SK-N-SH (cell line): ENCODE measurements at regions not wholly inside any gene's neighbourhood (a gene's known extent, or its start where the extent isn't known, plus 50 kb on each side); places are given as distances from the start of the nearest gene placed in this dataset.
"Not testable (repeated sequence)": the region's sequence is repeated elsewhere in the genome, so short reads cannot be mapped to it uniquely, and the experiment has no call there.

ENCODE experiments used
- CTCF ChIA-PET: fragments of 300-600, 350-600 bp; formaldehyde crosslinking; extraction: SDS; loops from one replicate; lab custom pipeline; 2021; lab: Yijun Ruan, JAX
- POLR2A ChIA-PET: fragments of 350-600 bp; sonication (Branson Sonifier 250); formaldehyde crosslinking; extraction: SDS; loops from one replicate; lab custom pipeline; 2020; ENCODE audit warnings: antibody characterized with exemption, inconsistent platforms; lab: Yijun Ruan, JAX
- DNase-seq: peaks from one replicate; pipeline ENCODE4 v3.0.0; 2012
- H2AFZ ChIP-seq: fragments of 200-600 bp; sonication (generic); 2 replicates; pipeline ENCODE4 v1.8.1; 2016; ENCODE audit warnings: antibody characterized with exemption, mild to moderate bottlenecking, low read depth
- H3F3A ChIP-seq: fragments of 200-600 bp; sonication (generic); replicated peaks from 2 replicates; pipeline ENCODE3; 2016; ENCODE audit warnings: antibody characterized with exemption, mild to moderate bottlenecking; ENCODE audit not compliant: insufficient read depth
- H3K27ac ChIP-seq, 2 experiments: fragments of 200-500 bp in 1 of 2; fragments of 200-600 bp in 1 of 2; sonication (Bioruptor generic) in 1 of 2; sonication (generic), shearing (Covaris generic) in 1 of 2; 2 replicates each; pipeline versions ENCODE4 v1.5.1 to v1.6.1; 2014 to 2016; ENCODE audit warnings: low read depth in 2 of 2, inconsistent platforms in 1 of 2, low read length in 1 of 2, mild to moderate bottlenecking in 1 of 2, mixed read lengths in 1 of 2
- H3K27me3 ChIP-seq: fragments of 200-600 bp; sonication (generic), shearing (Covaris generic); 2 replicates; pipeline ENCODE4 v1.6.1; 2016; ENCODE audit warnings: mixed run types; ENCODE audit not compliant: insufficient read depth
- H3K36me3 ChIP-seq, 2 experiments: fragments of 200-500 bp in 1 of 2; fragments of 200-600 bp in 1 of 2; sonication (Bioruptor generic) in 1 of 2; sonication (generic) in 1 of 2; replicated peaks in 1 of 2; 2 replicates each; pipeline versions ENCODE3 to v1.5.1; 2014 to 2016; ENCODE audit warnings: low read length in 1 of 2, mild to moderate bottlenecking in 1 of 2; ENCODE audit not compliant: insufficient read depth in 2 of 2, control insufficient read depth in 1 of 2
- H3K4me1 ChIP-seq, 2 experiments: fragments of 200-500 bp in 1 of 2; fragments of 200-600 bp in 1 of 2; sonication (Bioruptor generic) in 1 of 2; sonication (generic), shearing (Covaris generic) in 1 of 2; 2 replicates each; pipeline versions ENCODE4 v1.5.1 to v1.6.1; 2014 to 2016; ENCODE audit warnings: low read depth in 1 of 2, low read length in 1 of 2, mixed run types in 1 of 2; ENCODE audit not compliant: insufficient read depth in 2 of 2, control insufficient read depth in 1 of 2
- H3K4me2 ChIP-seq: fragments of 200-600 bp; sonication (generic), shearing (Covaris generic); 2 replicates; pipeline ENCODE4 v1.6.1; 2017; ENCODE audit warnings: mixed run types
- H3K4me3 ChIP-seq, 2 experiments: fragments of 200-500 bp in 1 of 2; fragments of 200-600 bp in 1 of 2; sonication (Bioruptor generic) in 1 of 2; sonication (generic), shearing (Covaris generic) in 1 of 2; 2 replicates each; pipeline versions ENCODE4 v1.5.1 to v1.8.1; 2014 to 2016; ENCODE audit warnings: low read depth in 2 of 2, inconsistent platforms in 1 of 2, low read length in 1 of 2, mild to moderate bottlenecking in 1 of 2, mixed read lengths in 1 of 2, moderate library complexity in 1 of 2
- H3K79me2 ChIP-seq: fragments of 200-600 bp; sonication (generic); 2 replicates; pipeline ENCODE4 v1.8.1; 2017; ENCODE audit warnings: mild to moderate bottlenecking; ENCODE audit not compliant: insufficient read depth
- H3K9ac ChIP-seq: fragments of 200-600 bp; sonication (generic); 2 replicates; pipeline ENCODE4 v1.6.1; 2017; ENCODE audit warnings: mixed run types
- H3K9me2 ChIP-seq: fragments of 200-600 bp; sonication (generic); 2 replicates; pipeline ENCODE4 v1.6.1; 2017; ENCODE audit warnings: mixed run types
- H3K9me3 ChIP-seq: fragments of 200-600 bp; sonication (generic); 2 replicates; pipeline ENCODE4 v1.6.1; 2017; ENCODE audit warnings: mixed run types, mild to moderate bottlenecking, moderate library complexity
- H4K20me1 ChIP-seq: fragments of 200-600 bp; sonication (generic); 2 replicates; pipeline ENCODE4 v1.6.1; 2017; ENCODE audit warnings: mild to moderate bottlenecking, mixed run types; ENCODE audit not compliant: insufficient read depth
- CHD2 ChIP-seq: fragments of 150-350 bp; IDR thresholded peaks from 2 replicates; pipeline ENCODE4 v1.6.1; 2018; ENCODE audit warnings: low read length; ENCODE audit not compliant: partially characterized antibody
- FOXM1 ChIP-seq: IDR thresholded peaks from 2 replicates; pipeline ENCODE4 v1.4.0; 2012; ENCODE audit warnings: low read depth, mild to moderate bottlenecking
- PBX3 ChIP-seq: IDR thresholded peaks from 2 replicates; pipeline ENCODE4; 2012
- RCOR1 ChIP-seq: fragments of 150-350 bp; IDR thresholded peaks from 2 replicates; pipeline ENCODE4 v1.6.1; 2017; ENCODE audit warnings: antibody characterized with exemption, low read length
- REST ChIP-seq: IDR thresholded peaks from 2 replicates; pipeline ENCODE4 v1.6.1; 2012; ENCODE audit warnings: mild to moderate bottlenecking, low read depth, low read length, moderate library complexity
- WGBS: methylation state at CpG from one replicate; pipeline ENCODE4 v1.1.6; 2017; ENCODE audit warnings: low lambda C conversion rate; 5-methylcytosine and 5-hydroxymethylcytosine counted together
- TF ChIP-seq, protein P1 (sequence below): fragments of 150-350 bp; IDR thresholded peaks from 2 replicates; pipeline ENCODE4 v1.6.1; 2017; ENCODE audit warnings: antibody characterized with exemption, low read length, low read depth, borderline replicate concordance
- TF ChIP-seq, protein P2 (sequence below): IDR thresholded peaks from 2 replicates; pipeline ENCODE4 v1.4.0; 2012; ENCODE audit warnings: low read depth

- no peaks in the 10 kb centered on the region for H3K9me2 ChIP-seq
- ChIA-PET POLR2A (no interaction called here), CTCF (no interaction called here)
- no peaks in the 10 kb centered on the region for H3K36me3 ChIP-seq
- H3K27ac ChIP-seq, result no peak overlapping the region
- no peaks in the 10 kb centered on the region for H3K4me1 ChIP-seq
- no peak overlapping the region for H3K4me3 ChIP-seq
- no peaks in the 10 kb centered on the region for H4K20me1 ChIP-seq
- H2AFZ ChIP-seq, result no peak overlapping the region
- H3K27me3 ChIP-seq, result peaks cover 4% of the 10 kb centered on the region; the same call in 1 of the 2 replicates
- H3K79me2 ChIP-seq, result no peaks in the 10 kb centered on the region
- no peaks in the 10 kb centered on the region for H3K9me3 ChIP-seq
- TF ChIP-seq, protein P1, sequence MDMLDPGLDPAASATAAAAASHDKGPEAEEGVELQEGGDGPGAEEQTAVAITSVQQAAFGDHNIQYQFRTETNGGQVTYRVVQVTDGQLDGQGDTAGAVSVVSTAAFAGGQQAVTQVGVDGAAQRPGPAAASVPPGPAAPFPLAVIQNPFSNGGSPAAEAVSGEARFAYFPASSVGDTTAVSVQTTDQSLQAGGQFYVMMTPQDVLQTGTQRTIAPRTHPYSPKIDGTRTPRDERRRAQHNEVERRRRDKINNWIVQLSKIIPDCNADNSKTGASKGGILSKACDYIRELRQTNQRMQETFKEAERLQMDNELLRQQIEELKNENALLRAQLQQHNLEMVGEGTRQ, result no peak
- TF ChIP-seq CHD2, result no peak
- TF ChIP-seq RCOR1, result no peak
- TF ChIP-seq REST, result no peak
- no peak for TF ChIP-seq PBX3
- TF ChIP-seq, protein P2, sequence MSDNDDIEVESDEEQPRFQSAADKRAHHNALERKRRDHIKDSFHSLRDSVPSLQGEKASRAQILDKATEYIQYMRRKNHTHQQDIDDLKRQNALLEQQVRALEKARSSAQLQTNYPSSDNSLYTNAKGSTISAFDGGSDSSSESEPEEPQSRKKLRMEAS, result no peak
- TF ChIP-seq FOXM1, result no peak
- DNase-seq, result no peak
- no peaks in the 10 kb centered on the region for H3F3A ChIP-seq
- WGBS, result 5% methylated on average over 2 of the region's 2 CpGs
- H3K4me2 ChIP-seq, result no peak overlapping the region
- H3K9ac ChIP-seq, result no peak overlapping the region
Observed at GRCh38 chr9:22189471-22189870, 180.4 kb upstream of the CDKN2B start.

DNA sequence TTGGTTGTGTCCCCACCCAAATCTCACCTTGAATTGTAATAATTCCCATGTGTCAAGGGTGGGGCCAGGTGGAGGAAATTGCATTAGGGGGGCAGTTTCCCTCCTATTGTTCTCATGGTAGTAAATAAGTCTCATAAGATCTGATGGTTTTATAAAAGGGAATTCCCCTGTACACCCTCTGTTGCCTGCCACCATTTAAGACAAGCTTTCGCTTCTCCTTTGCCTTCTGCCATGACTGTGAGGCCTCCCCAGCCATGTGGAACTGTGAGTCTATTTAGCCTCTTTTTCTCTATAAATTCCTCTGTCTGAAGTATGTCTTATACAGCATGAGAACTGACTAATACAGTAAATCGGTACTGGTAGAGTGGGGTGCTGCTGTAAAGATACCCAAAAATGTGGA, 187.9 kb upstream of the CDKN2B start:
- H4K20me1 ChIP-seq, H3F3A ChIP-seq, H3K4me2 ChIP-seq, H3K4me1 ChIP-seq, DNase-seq, POLR2A ChIA-PET, H3K79me2 ChIP-seq, H2AFZ ChIP-seq, H3K9me3 ChIP-seq, H3K9me2 ChIP-seq, H3K27ac ChIP-seq, CTCF ChIA-PET, H3K9ac ChIP-seq, H3K4me3 ChIP-seq, H3K36me3 ChIP-seq: not testable (repeated sequence)
- WGBS, result 30% methylated on average over 2 of the region's 2 CpGs
- peaks cover 14% of the 10 kb centered on the region; the same call in 1 of the 2 replicates for H3K27me3 ChIP-seq
